B cell (primary cell): ENCODE measurements at regions not wholly inside any gene's neighbourhood (a gene's known extent, or its start where the extent isn't known, plus 50 kb on each side); places are given as distances from the start of the nearest gene placed in this dataset.

ENCODE experiments used
- ATAC-seq: fragments of 200-7000 bp; cut with Tn5 transposase; one replicate; pipeline ENCODE4 v1.10.0; 2021; ENCODE audit warnings: low read depth, mild to moderate bottlenecking, moderate number of reproducible peaks, moderate library complexity
- CTCF ChIA-PET: fragments of 350-600 bp; sonication (Branson Sonifier 250); formaldehyde crosslinking; loops from one replicate; lab custom pipeline; 2021; ENCODE audit warnings: antibody characterized with exemption, inconsistent platforms; lab: Charles Lee
- POLR2A ChIA-PET: fragments of 350-600 bp; sonication (Branson Sonifier 250); formaldehyde crosslinking; loops from one replicate; lab custom pipeline; 2021; ENCODE audit warnings: antibody characterized with exemption; lab: Charles Lee
- DNase-seq: peaks from one replicate; pipeline ENCODE4 v3.0.0; 2013
- H2AFZ ChIP-seq: 2 replicates; pipeline ENCODE4 v1.6.1; 2012; ENCODE audit warnings: mild to moderate bottlenecking, low read depth, low read length; ENCODE audit not compliant: insufficient read depth, poor library complexity, severe bottlenecking
- H3K27ac ChIP-seq, 2 donors: 1 replicate in 1 of 2; 2 replicates in 1 of 2; pipeline ENCODE4 v1.5.1; 2012 to 2013; ENCODE audit warnings: low read length in 2 of 2, mild to moderate bottlenecking in 2 of 2, moderate library complexity in 1 of 2
- H3K27me3 ChIP-seq, 4 experiments: fragments of 200-600 bp in 1 of 4; sonication (generic) in 1 of 4; replicated peaks in 1 of 4; 1 replicate in 2 of 4; 2 replicates in 2 of 4; pipeline versions ENCODE4 v1.6.1 to v1.7.0; 2013 to 2016; ENCODE audit warnings: low read length in 3 of 4, mild to moderate bottlenecking in 2 of 4, mixed read lengths in 1 of 4, moderate library complexity in 1 of 4; ENCODE audit not compliant: insufficient read depth in 4 of 4, control insufficient read depth in 3 of 4; ENCODE audit errors: control extremely low read depth in 1 of 4
- H3K36me3 ChIP-seq, 2 experiments: replicated peaks in 1 of 2; 1 replicate in 1 of 2; 2 replicates in 1 of 2; pipeline versions ENCODE4 v1.6.1 to v1.7.1; 2013; ENCODE audit warnings: low read length in 1 of 2; ENCODE audit not compliant: insufficient read depth in 2 of 2, control insufficient read depth in 1 of 2; ENCODE audit errors: control extremely low read depth in 1 of 2, extremely low read depth in 1 of 2
- H3K4me1 ChIP-seq, 2 donors: fragments of 200-600 bp in 1 of 2; sonication (generic) in 1 of 2; 1 replicate in 1 of 2; 2 replicates in 1 of 2; pipeline versions ENCODE4 v1.5.1 to v1.6.1; 2013 to 2017; ENCODE audit warnings: low read length in 2 of 2; ENCODE audit not compliant: control insufficient read depth in 2 of 2, insufficient read depth in 2 of 2
- H3K4me2 ChIP-seq: replicated peaks from 2 replicates; pipeline ENCODE3; 2012; ENCODE audit warnings: mild to moderate bottlenecking, low read depth, low read length; ENCODE audit not compliant: poor library complexity, severe bottlenecking
- H3K4me3 ChIP-seq, 5 experiments: fragments of 200-600 bp in 1 of 5; sonication (generic) in 1 of 5; 1 replicate in 3 of 5; 2 replicates in 2 of 5; pipeline versions ENCODE4 v1.5.1 to v1.7.0; 2011 to 2016; ENCODE audit warnings: low read length in 4 of 5, mild to moderate bottlenecking in 4 of 5, low read depth in 2 of 5, control low read depth in 1 of 5, moderate library complexity in 1 of 5; ENCODE audit not compliant: insufficient read depth in 1 of 5; ENCODE audit errors: control extremely low read depth in 1 of 5, extremely low read depth in 1 of 5
- H3K79me2 ChIP-seq: fragments of 200-600 bp; sonication (generic); one replicate; pipeline ENCODE4 v1.6.0; 2016; ENCODE audit warnings: low read length; ENCODE audit not compliant: control insufficient read depth, insufficient read depth
- H3K9ac ChIP-seq: fragments of 200-600 bp; sonication (generic); 2 replicates; pipeline ENCODE4 v1.6.1; 2017; ENCODE audit warnings: mild to moderate bottlenecking, low read length, moderate library complexity
- H3K9me3 ChIP-seq, 3 donors: one replicate each; pipeline versions ENCODE4 v1.6.1 to v1.7.1; 2013; ENCODE audit warnings: low read length in 2 of 3; ENCODE audit not compliant: control insufficient read depth in 2 of 3, insufficient read depth in 1 of 3; ENCODE audit errors: control extremely low read depth in 1 of 3
- H4K20me1 ChIP-seq: 2 replicates; pipeline ENCODE4 v1.6.0; 2012; ENCODE audit warnings: mild to moderate bottlenecking, low read length; ENCODE audit not compliant: insufficient read depth, control insufficient read depth, poor library complexity, severe bottlenecking
- H3K27ac Mint-ChIP-seq: one replicate; pipeline ENCODE4 v1.8.0; 2021; ENCODE audit warnings: mixed read lengths
- H3K27me3 Mint-ChIP-seq: one replicate; pipeline ENCODE4 v1.8.0; 2021; ENCODE audit warnings: mixed read lengths
- H3K4me1 Mint-ChIP-seq: one replicate; pipeline ENCODE4 v1.8.0; 2021; ENCODE audit warnings: mixed read lengths
- H3K4me3 Mint-ChIP-seq: one replicate; pipeline ENCODE4 v1.8.0; 2021; ENCODE audit warnings: mixed read lengths
- H3K9me3 Mint-ChIP-seq: one replicate; pipeline ENCODE4 v1.8.0; 2022; ENCODE audit warnings: mixed read lengths; ENCODE audit not compliant: insufficient read depth
- EZH2 ChIP-seq: IDR thresholded peaks from 2 replicates; pipeline ENCODE4 v1.6.1; 2012; ENCODE audit warnings: borderline replicate concordance, low read depth, mild to moderate bottlenecking, moderate library complexity, low read length; ENCODE audit not compliant: insufficient read depth, poor library complexity, severe bottlenecking
- WGBS: methylation state at CpG from one replicate; pipeline ENCODE4 v1.1.5; 2013; ENCODE audit warnings: missing lambda C conversion rate; ENCODE audit not compliant: insufficient coverage; 5-methylcytosine and 5-hydroxymethylcytosine counted together
- intact Hi-C: fragments of 100-400 bp; cut with micrococcal nuclease; formaldehyde crosslinking; loops from one replicate; pipeline ENCODE4 v1.10.0; 2022
- TF ChIP-seq, protein P1 (sequence below): fragments of 200-600 bp; IDR thresholded peaks from one replicate; pipeline ENCODE4 v1.8.0; 2022; ENCODE audit warnings: antibody characterized with exemption, mild to moderate bottlenecking

DNA sequence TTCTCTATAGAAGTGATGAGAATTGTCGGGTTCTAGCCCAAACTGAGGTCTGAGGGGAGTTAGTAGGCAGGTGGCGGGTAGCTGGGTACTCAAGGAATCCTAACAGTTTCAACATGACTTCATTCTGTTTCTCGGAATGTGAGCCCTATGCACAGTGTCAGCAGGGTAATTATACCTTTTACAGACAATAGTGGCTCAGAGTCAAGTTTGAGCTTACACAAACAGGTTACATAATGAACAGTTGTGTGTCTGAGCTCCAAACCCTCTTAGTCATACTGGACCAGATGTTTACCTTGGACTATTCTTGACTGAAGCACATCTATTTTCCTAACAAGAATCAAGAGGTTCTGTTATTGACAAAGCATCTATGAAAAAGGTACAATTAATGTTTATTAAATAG lies 1066.7 kb upstream of the PCDH20 start:
- no peak overlapping the region for H3K4me3 ChIP-seq
- Mint-ChIP-seq H3K27ac (no peak overlapping the region), H3K9me3 (peaks cover 2% of the 10 kb centered on the region), H3K4me3 (no peak overlapping the region), H3K4me1 (no peaks in the 10 kb centered on the region), H3K27me3 (no peaks in the 10 kb centered on the region)
- H3K79me2 ChIP-seq: no peaks in the 10 kb centered on the region
- ChIA-PET POLR2A (no interaction called here), CTCF (interaction anchor here (0.7 kb wide), 1 partner anchor 31 kb away, joined by 3 read pairs; no protein-coding TSS in a partner anchor)
- no peak for DNase-seq
- no peaks in the 10 kb centered on the region for H4K20me1 ChIP-seq
- H3K4me1 ChIP-seq: no peaks in the 10 kb centered on the region
- no peak for ATAC-seq
- no peak overlapping the region for H3K9ac ChIP-seq
- TF ChIP-seq EZH2: no peak
- TF ChIP-seq, protein P1, sequence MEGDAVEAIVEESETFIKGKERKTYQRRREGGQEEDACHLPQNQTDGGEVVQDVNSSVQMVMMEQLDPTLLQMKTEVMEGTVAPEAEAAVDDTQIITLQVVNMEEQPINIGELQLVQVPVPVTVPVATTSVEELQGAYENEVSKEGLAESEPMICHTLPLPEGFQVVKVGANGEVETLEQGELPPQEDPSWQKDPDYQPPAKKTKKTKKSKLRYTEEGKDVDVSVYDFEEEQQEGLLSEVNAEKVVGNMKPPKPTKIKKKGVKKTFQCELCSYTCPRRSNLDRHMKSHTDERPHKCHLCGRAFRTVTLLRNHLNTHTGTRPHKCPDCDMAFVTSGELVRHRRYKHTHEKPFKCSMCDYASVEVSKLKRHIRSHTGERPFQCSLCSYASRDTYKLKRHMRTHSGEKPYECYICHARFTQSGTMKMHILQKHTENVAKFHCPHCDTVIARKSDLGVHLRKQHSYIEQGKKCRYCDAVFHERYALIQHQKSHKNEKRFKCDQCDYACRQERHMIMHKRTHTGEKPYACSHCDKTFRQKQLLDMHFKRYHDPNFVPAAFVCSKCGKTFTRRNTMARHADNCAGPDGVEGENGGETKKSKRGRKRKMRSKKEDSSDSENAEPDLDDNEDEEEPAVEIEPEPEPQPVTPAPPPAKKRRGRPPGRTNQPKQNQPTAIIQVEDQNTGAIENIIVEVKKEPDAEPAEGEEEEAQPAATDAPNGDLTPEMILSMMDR: no peak
- no CpG with 5 or more reads among the region's 3 CpGs for WGBS
- H3K4me2 ChIP-seq: no peak overlapping the region
- H3K9me3 ChIP-seq: no peaks in the 10 kb centered on the region
- H3K36me3 ChIP-seq: no peaks in the 10 kb centered on the region
- H3K27me3 ChIP-seq: no peaks in the 10 kb centered on the region
- no peak overlapping the region for H2AFZ ChIP-seq
- intact Hi-C loops: no loop called here
- no peak overlapping the region for H3K27ac ChIP-seq

GRCh38 chr13:62473944-62474237 lies 1058.2 kb upstream of the PCDH20 start:
- H3K9ac ChIP-seq: no peak overlapping the region
- peaks cover 0 to 2% (median 0%) of the 10 kb centered on the region in 3 donors for H3K9me3 ChIP-seq
- ATAC-seq (no peak), DNase-seq (no peak)
- no peak overlapping the region for H3K27ac Mint-ChIP-seq
- intact Hi-C loops: no loop called here
- H3K27me3 Mint-ChIP-seq: no peaks in the 10 kb centered on the region
- no peaks in the 10 kb centered on the region for H4K20me1 ChIP-seq
- H3K4me1 ChIP-seq: no peaks in the 10 kb centered on the region
- no peaks in the 10 kb centered on the region for H3K4me1 Mint-ChIP-seq
- POLR2A ChIA-PET: no interaction called here
- H2AFZ ChIP-seq: no peak overlapping the region
- H3K4me3 Mint-ChIP-seq: no peak overlapping the region
- no peak overlapping the region for H3K4me3 ChIP-seq
- CTCF ChIA-PET: no interaction called here
- WGBS: no CpG with 5 or more reads among the region's 3 CpGs
- peaks cover 3% of the 10 kb centered on the region for H3K9me3 Mint-ChIP-seq
- H3K36me3 ChIP-seq: no peaks in the 10 kb centered on the region
- H3K79me2 ChIP-seq: no peaks in the 10 kb centered on the region
- no peak for TF ChIP-seq EZH2
- TF ChIP-seq, protein P1: no peak
- H3K27me3 ChIP-seq: no peaks in the 10 kb centered on the region
- H3K27ac ChIP-seq: no peak overlapping the region
- H3K4me2 ChIP-seq: no peak overlapping the region
